ENCODE measurements at regions not wholly inside any gene's neighbourhood (a gene's known extent, or its start where the extent isn't known, plus 50 kb on each side); places are given as distances from the start of the nearest gene placed in this dataset.

DNA sequence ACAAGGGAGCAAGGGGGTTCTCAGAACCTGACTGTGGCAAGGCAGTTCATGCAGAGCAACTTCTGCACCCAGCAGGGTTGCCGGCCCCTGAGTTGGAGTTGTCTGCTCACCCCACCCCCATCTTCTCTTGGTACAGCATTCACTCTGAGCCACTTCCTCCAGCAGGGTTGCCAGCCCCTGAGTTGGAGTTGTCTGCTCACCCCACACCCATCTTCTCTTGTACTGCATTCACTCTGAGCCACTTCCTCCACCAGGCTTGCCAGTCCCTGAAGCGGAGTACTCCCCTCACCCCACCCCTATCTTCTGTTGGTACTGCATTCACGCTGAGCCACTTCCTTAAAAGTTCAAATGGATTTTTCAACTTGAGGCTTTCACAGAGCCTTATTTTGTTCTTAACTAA is 79.7 kb upstream of the SYNDIG1 start:
- TF ChIP-seq, protein P1, sequence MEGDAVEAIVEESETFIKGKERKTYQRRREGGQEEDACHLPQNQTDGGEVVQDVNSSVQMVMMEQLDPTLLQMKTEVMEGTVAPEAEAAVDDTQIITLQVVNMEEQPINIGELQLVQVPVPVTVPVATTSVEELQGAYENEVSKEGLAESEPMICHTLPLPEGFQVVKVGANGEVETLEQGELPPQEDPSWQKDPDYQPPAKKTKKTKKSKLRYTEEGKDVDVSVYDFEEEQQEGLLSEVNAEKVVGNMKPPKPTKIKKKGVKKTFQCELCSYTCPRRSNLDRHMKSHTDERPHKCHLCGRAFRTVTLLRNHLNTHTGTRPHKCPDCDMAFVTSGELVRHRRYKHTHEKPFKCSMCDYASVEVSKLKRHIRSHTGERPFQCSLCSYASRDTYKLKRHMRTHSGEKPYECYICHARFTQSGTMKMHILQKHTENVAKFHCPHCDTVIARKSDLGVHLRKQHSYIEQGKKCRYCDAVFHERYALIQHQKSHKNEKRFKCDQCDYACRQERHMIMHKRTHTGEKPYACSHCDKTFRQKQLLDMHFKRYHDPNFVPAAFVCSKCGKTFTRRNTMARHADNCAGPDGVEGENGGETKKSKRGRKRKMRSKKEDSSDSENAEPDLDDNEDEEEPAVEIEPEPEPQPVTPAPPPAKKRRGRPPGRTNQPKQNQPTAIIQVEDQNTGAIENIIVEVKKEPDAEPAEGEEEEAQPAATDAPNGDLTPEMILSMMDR (IDR thresholded peaks at IDR 0.05), result no peak
- TF ChIP-seq, protein P2, sequence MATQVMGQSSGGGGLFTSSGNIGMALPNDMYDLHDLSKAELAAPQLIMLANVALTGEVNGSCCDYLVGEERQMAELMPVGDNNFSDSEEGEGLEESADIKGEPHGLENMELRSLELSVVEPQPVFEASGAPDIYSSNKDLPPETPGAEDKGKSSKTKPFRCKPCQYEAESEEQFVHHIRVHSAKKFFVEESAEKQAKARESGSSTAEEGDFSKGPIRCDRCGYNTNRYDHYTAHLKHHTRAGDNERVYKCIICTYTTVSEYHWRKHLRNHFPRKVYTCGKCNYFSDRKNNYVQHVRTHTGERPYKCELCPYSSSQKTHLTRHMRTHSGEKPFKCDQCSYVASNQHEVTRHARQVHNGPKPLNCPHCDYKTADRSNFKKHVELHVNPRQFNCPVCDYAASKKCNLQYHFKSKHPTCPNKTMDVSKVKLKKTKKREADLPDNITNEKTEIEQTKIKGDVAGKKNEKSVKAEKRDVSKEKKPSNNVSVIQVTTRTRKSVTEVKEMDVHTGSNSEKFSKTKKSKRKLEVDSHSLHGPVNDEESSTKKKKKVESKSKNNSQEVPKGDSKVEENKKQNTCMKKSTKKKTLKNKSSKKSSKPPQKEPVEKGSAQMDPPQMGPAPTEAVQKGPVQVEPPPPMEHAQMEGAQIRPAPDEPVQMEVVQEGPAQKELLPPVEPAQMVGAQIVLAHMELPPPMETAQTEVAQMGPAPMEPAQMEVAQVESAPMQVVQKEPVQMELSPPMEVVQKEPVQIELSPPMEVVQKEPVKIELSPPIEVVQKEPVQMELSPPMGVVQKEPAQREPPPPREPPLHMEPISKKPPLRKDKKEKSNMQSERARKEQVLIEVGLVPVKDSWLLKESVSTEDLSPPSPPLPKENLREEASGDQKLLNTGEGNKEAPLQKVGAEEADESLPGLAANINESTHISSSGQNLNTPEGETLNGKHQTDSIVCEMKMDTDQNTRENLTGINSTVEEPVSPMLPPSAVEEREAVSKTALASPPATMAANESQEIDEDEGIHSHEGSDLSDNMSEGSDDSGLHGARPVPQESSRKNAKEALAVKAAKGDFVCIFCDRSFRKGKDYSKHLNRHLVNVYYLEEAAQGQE (IDR thresholded peaks at IDR 0.05; ENCODE audit: insufficient read depth in 1 of 2, low read depth in 2 of 2, low read length in 1 of 2), result no peak
- TF ChIP-seq POLR2AphosphoS5 (IDR thresholded peaks at IDR 0.05; ENCODE audit: low read depth, low read length), result no peak
